H1 (cell line): ENCODE measurements at regions not wholly inside any gene's neighbourhood (a gene's known extent, or its start where the extent isn't known, plus 50 kb on each side); places are given as distances from the start of the nearest gene placed in this dataset.

ENCODE experiments used
- CEBPB ChIP-seq: IDR thresholded peaks from 2 replicates; pipeline ENCODE4 v1.6.1; 2012; ENCODE audit warnings: low read depth, low read length
- KDM5A ChIP-seq: fragments of 200-600 bp; IDR thresholded peaks from 2 replicates; pipeline ENCODE4 v1.7.1; 2012; ENCODE audit warnings: mild to moderate bottlenecking, low read length, inconsistent platforms, mixed read lengths
- RAD21 ChIP-seq, 2 experiments: IDR thresholded peaks in 1 of 2; conservative IDR thresholded peaks in 1 of 2; 2 replicates each; pipeline ENCODE4 v1.6.1; 2011; ENCODE audit warnings: low read depth in 2 of 2, low read length in 2 of 2, improper control_type of control experiment in 1 of 2, inconsistent platforms in 1 of 2, mild to moderate bottlenecking in 1 of 2, moderate library complexity in 1 of 2

GRCh38 chr6:24016857-24017256 is 109.2 kb upstream of the NRSN1 start (continued):
- TF ChIP-seq RAD21 (IDR thresholded peaks at IDR 0.05 in 1 of 2, conservative IDR thresholded peaks at IDR 0.05 in 1 of 2; ENCODE audit: low read depth in 2 of 2, low read length in 2 of 2): no peak
- no peak for TF ChIP-seq KDM5A
- TF ChIP-seq CEBPB: no peak
